SK-N-SH (cell line): ENCODE measurements at regions not wholly inside any gene's neighbourhood (a gene's known extent, or its start where the extent isn't known, plus 50 kb on each side); places are given as distances from the start of the nearest gene placed in this dataset.

Source experiments
- CTCF ChIA-PET: fragments of 300-600, 350-600 bp; formaldehyde crosslinking; extraction: SDS; loops from one replicate; lab custom pipeline; 2021; lab: Yijun Ruan, JAX
- POLR2A ChIA-PET: fragments of 350-600 bp; sonication (Branson Sonifier 250); formaldehyde crosslinking; extraction: SDS; loops from one replicate; lab custom pipeline; 2020; ENCODE audit warnings: antibody characterized with exemption, inconsistent platforms; lab: Yijun Ruan, JAX
- DNase-seq: peaks from one replicate; pipeline ENCODE4 v3.0.0; 2012
- H2AFZ ChIP-seq: fragments of 200-600 bp; sonication (generic); 2 replicates; pipeline ENCODE4 v1.8.1; 2016; ENCODE audit warnings: antibody characterized with exemption, mild to moderate bottlenecking, low read depth
- H3F3A ChIP-seq: fragments of 200-600 bp; sonication (generic); replicated peaks from 2 replicates; pipeline ENCODE3; 2016; ENCODE audit warnings: antibody characterized with exemption, mild to moderate bottlenecking; ENCODE audit not compliant: insufficient read depth
- H3K27ac ChIP-seq, 2 experiments: fragments of 200-500 bp in 1 of 2; fragments of 200-600 bp in 1 of 2; sonication (Bioruptor generic) in 1 of 2; sonication (generic), shearing (Covaris generic) in 1 of 2; 2 replicates each; pipeline versions ENCODE4 v1.5.1 to v1.6.1; 2014 to 2016; ENCODE audit warnings: low read depth in 2 of 2, inconsistent platforms in 1 of 2, low read length in 1 of 2, mild to moderate bottlenecking in 1 of 2, mixed read lengths in 1 of 2
- H3K27me3 ChIP-seq: fragments of 200-600 bp; sonication (generic), shearing (Covaris generic); 2 replicates; pipeline ENCODE4 v1.6.1; 2016; ENCODE audit warnings: mixed run types; ENCODE audit not compliant: insufficient read depth
- H3K36me3 ChIP-seq, 2 experiments: fragments of 200-500 bp in 1 of 2; fragments of 200-600 bp in 1 of 2; sonication (Bioruptor generic) in 1 of 2; sonication (generic) in 1 of 2; replicated peaks in 1 of 2; 2 replicates each; pipeline versions ENCODE3 to v1.5.1; 2014 to 2016; ENCODE audit warnings: low read length in 1 of 2, mild to moderate bottlenecking in 1 of 2; ENCODE audit not compliant: insufficient read depth in 2 of 2, control insufficient read depth in 1 of 2
- H3K4me1 ChIP-seq, 2 experiments: fragments of 200-500 bp in 1 of 2; fragments of 200-600 bp in 1 of 2; sonication (Bioruptor generic) in 1 of 2; sonication (generic), shearing (Covaris generic) in 1 of 2; 2 replicates each; pipeline versions ENCODE4 v1.5.1 to v1.6.1; 2014 to 2016; ENCODE audit warnings: low read depth in 1 of 2, low read length in 1 of 2, mixed run types in 1 of 2; ENCODE audit not compliant: insufficient read depth in 2 of 2, control insufficient read depth in 1 of 2
- H3K4me2 ChIP-seq: fragments of 200-600 bp; sonication (generic), shearing (Covaris generic); 2 replicates; pipeline ENCODE4 v1.6.1; 2017; ENCODE audit warnings: mixed run types
- H3K4me3 ChIP-seq, 2 experiments: fragments of 200-500 bp in 1 of 2; fragments of 200-600 bp in 1 of 2; sonication (Bioruptor generic) in 1 of 2; sonication (generic), shearing (Covaris generic) in 1 of 2; 2 replicates each; pipeline versions ENCODE4 v1.5.1 to v1.8.1; 2014 to 2016; ENCODE audit warnings: low read depth in 2 of 2, inconsistent platforms in 1 of 2, low read length in 1 of 2, mild to moderate bottlenecking in 1 of 2, mixed read lengths in 1 of 2, moderate library complexity in 1 of 2
- H3K79me2 ChIP-seq: fragments of 200-600 bp; sonication (generic); 2 replicates; pipeline ENCODE4 v1.8.1; 2017; ENCODE audit warnings: mild to moderate bottlenecking; ENCODE audit not compliant: insufficient read depth
- H3K9ac ChIP-seq: fragments of 200-600 bp; sonication (generic); 2 replicates; pipeline ENCODE4 v1.6.1; 2017; ENCODE audit warnings: mixed run types
- H3K9me2 ChIP-seq: fragments of 200-600 bp; sonication (generic); 2 replicates; pipeline ENCODE4 v1.6.1; 2017; ENCODE audit warnings: mixed run types
- H3K9me3 ChIP-seq: fragments of 200-600 bp; sonication (generic); 2 replicates; pipeline ENCODE4 v1.6.1; 2017; ENCODE audit warnings: mixed run types, mild to moderate bottlenecking, moderate library complexity
- H4K20me1 ChIP-seq: fragments of 200-600 bp; sonication (generic); 2 replicates; pipeline ENCODE4 v1.6.1; 2017; ENCODE audit warnings: mild to moderate bottlenecking, mixed run types; ENCODE audit not compliant: insufficient read depth
- CHD2 ChIP-seq: fragments of 150-350 bp; IDR thresholded peaks from 2 replicates; pipeline ENCODE4 v1.6.1; 2018; ENCODE audit warnings: low read length; ENCODE audit not compliant: partially characterized antibody
- ELF1 ChIP-seq: IDR thresholded peaks from 2 replicates; pipeline ENCODE4 v1.4.0; 2012
- EP300 ChIP-seq, 2 experiments: IDR thresholded peaks; 2 replicates each; pipeline versions ENCODE4 v1.4.0 to v1.6.1; 2012; ENCODE audit warnings: borderline replicate concordance in 1 of 2, low read depth in 1 of 2, low read length in 1 of 2
- FOXJ3 ChIP-seq: sonication (generic); formaldehyde crosslinking; IDR thresholded peaks from 2 replicates; pipeline ENCODE4 v1.5.1; 2020; ENCODE audit warnings: mild to moderate bottlenecking, missing genetic modification reagents
- FOXM1 ChIP-seq: IDR thresholded peaks from 2 replicates; pipeline ENCODE4 v1.4.0; 2012; ENCODE audit warnings: low read depth, mild to moderate bottlenecking
- JUND ChIP-seq: IDR thresholded peaks from 2 replicates; pipeline ENCODE4 v1.4.0; 2012
- MEF2A ChIP-seq: IDR thresholded peaks from 2 replicates; pipeline ENCODE4 v1.4.0; 2012; ENCODE audit warnings: low read depth, borderline replicate concordance
- MXI1 ChIP-seq: IDR thresholded peaks from 2 replicates; pipeline ENCODE4 v1.6.1; 2012; ENCODE audit warnings: mild to moderate bottlenecking, low read depth, low read length, improper control_type of control experiment
- NRF1 ChIP-seq: IDR thresholded peaks from 2 replicates; pipeline ENCODE4 v1.6.1; 2012; ENCODE audit warnings: low read depth, mild to moderate bottlenecking, low read length
- POLR2AphosphoS5 ChIP-seq: IDR thresholded peaks from 2 replicates; pipeline ENCODE4 v1.6.1; 2012; ENCODE audit warnings: low read depth, low read length
- REST ChIP-seq: IDR thresholded peaks from 2 replicates; pipeline ENCODE4 v1.6.1; 2012; ENCODE audit warnings: mild to moderate bottlenecking, low read depth, low read length, moderate library complexity
- RXRA ChIP-seq: IDR thresholded peaks from 2 replicates; pipeline ENCODE4 v1.4.0; 2012; ENCODE audit warnings: low read depth, mild to moderate bottlenecking, borderline replicate concordance
- SMC3 ChIP-seq: IDR thresholded peaks from 2 replicates; pipeline ENCODE4 v1.6.1; 2012; ENCODE audit warnings: low read depth, low read length, improper control_type of control experiment
- TCF12 ChIP-seq: IDR thresholded peaks from 2 replicates; pipeline ENCODE4 v1.4.0; 2012
- TEAD4 ChIP-seq: IDR thresholded peaks from 2 replicates; pipeline ENCODE4 v1.4.0; 2012; ENCODE audit warnings: mild to moderate bottlenecking, borderline replicate concordance; ENCODE audit not compliant: insufficient read depth
- USF1 ChIP-seq: IDR thresholded peaks from 2 replicates; pipeline ENCODE4 v1.4.0; 2012; ENCODE audit warnings: low read depth, borderline replicate concordance
- USF2 ChIP-seq: fragments of 150-350 bp; IDR thresholded peaks from 2 replicates; pipeline ENCODE4 v1.6.1; 2017; ENCODE audit warnings: antibody characterized with exemption, low read length, low read depth, borderline replicate concordance
- YY1 ChIP-seq: IDR thresholded peaks from 2 replicates; pipeline ENCODE4 v1.4.0; 2012; ENCODE audit warnings: low read depth, mild to moderate bottlenecking
- ZBTB33 ChIP-seq: IDR thresholded peaks from 2 replicates; pipeline ENCODE4 v1.4.0; 2012; ENCODE audit warnings: low read depth, borderline replicate concordance
- WGBS: methylation state at CpG from one replicate; pipeline ENCODE4 v1.1.6; 2017; ENCODE audit warnings: low lambda C conversion rate; 5-methylcytosine and 5-hydroxymethylcytosine counted together

- Histone ChIP-seq H3K79me2 (no peaks in the 10 kb centered on the region), H4K20me1 (no peaks in the 10 kb centered on the region), H3K9ac (no peak overlapping the region), H3K4me1 (no peaks in the 10 kb centered on the region; a peak in 1 of 4 replicates), H3K27ac (no peak overlapping the region), H3K9me3 (no peaks in the 10 kb centered on the region), H3K4me3 (no peak overlapping the region), H3K36me3 (no peaks in the 10 kb centered on the region), H2AFZ (no peak overlapping the region), H3K4me2 (no peak overlapping the region), H3K9me2 (no peaks in the 10 kb centered on the region), H3F3A (no peaks in the 10 kb centered on the region), H3K27me3 (no peaks in the 10 kb centered on the region)
- DNase-seq = no peak
- TF ChIP-seq JUND = no peak
- no peak for TF ChIP-seq ZBTB33
- no peak for TF ChIP-seq CHD2
- no peak for TF ChIP-seq REST
- TF ChIP-seq POLR2AphosphoS5 = no peak
- no peak for TF ChIP-seq TCF12
- TF ChIP-seq ELF1 = no peak
- TF ChIP-seq FOXM1 = no peak
- TF ChIP-seq NRF1 = no peak
- no peak for TF ChIP-seq RXRA
- no peak for TF ChIP-seq USF1
- no peak for TF ChIP-seq TEAD4
- no peak for TF ChIP-seq YY1
- TF ChIP-seq MXI1 = no peak
- TF ChIP-seq FOXJ3 (CRISPR knock-in tag) = no peak
- no peak for TF ChIP-seq USF2
- TF ChIP-seq EP300 (IDR thresholded peaks at IDR 0.05; ENCODE audit: borderline replicate concordance in 1 of 2, low read depth in 1 of 2, low read length in 1 of 2) = no peak
- no peak for TF ChIP-seq MEF2A
- no peak for TF ChIP-seq SMC3
- POLR2A ChIA-PET = no interaction called here
- CTCF ChIA-PET = interaction anchor here (0.8 kb wide), 1 partner anchor 21 kb away, joined by 3 read pairs; no protein-coding TSS in a partner anchor
- WGBS = 43% methylated on average over 11 of the region's 11 CpGs
These were observed 317.8 kb upstream of the SULF2 start for GRCh38 chr20:48102931-48103660.
